K562 (cell line): ENCODE measurements at regions not wholly inside any gene's neighbourhood (a gene's known extent, or its start where the extent isn't known, plus 50 kb on each side); places are given as distances from the start of the nearest gene placed in this dataset.

Experiments
- DDX20 ChIP-seq: fragments of 450-650 bp; IDR thresholded peaks from 2 replicates; pipeline ENCODE4 v1.6.1; 2016; ENCODE audit warnings: missing genetic modification characterization, low read depth, mild to moderate bottlenecking, missing compliant biosample characterization, moderate library complexity
- FOSL1 ChIP-seq: fragments of 200-800 bp; sonication (Bioruptor generic); conservative IDR thresholded peaks from 2 replicates; pipeline ENCODE4 v1.6.1; 2016; ENCODE audit warnings: missing genetic modification characterization, missing compliant biosample characterization
- FOXA1 ChIP-seq: fragments of 450-650 bp; IDR thresholded peaks from 2 replicates; pipeline ENCODE4 v1.6.1; 2016; ENCODE audit warnings: mild to moderate bottlenecking, borderline replicate concordance
- HEY1 ChIP-seq: fragments of 250-450 bp; sonication (Bioruptor Pico); IDR thresholded peaks from 2 replicates; pipeline ENCODE4 v1.5.0; 2020; ENCODE audit warnings: mild to moderate bottlenecking, moderate library complexity, borderline replicate concordance
- HMG20B ChIP-seq: fragments of 250-450 bp; sonication (Bioruptor Pico); IDR thresholded peaks from 2 replicates; pipeline ENCODE4 v1.5.0; 2021; ENCODE audit warnings: mild to moderate bottlenecking
- HNRNPLL ChIP-seq: fragments of 200-400 bp; formaldehyde crosslinking; IDR thresholded peaks from 2 replicates; pipeline ENCODE4 v1.6.1; 2017; ENCODE audit warnings: low read length, low read depth, mild to moderate bottlenecking; ENCODE audit not compliant: poor library complexity, severe bottlenecking
- KLF10 ChIP-seq: fragments of 250-450 bp; sonication (Bioruptor Pico); IDR thresholded peaks from 2 replicates; pipeline ENCODE4 v1.6.1; 2021; ENCODE audit warnings: matching md5 sums
- NR2C2 ChIP-seq, 2 experiments: fragments of 200-800 bp in 1 of 2; sonication (Bioruptor generic) in 1 of 2; sonication (generic) in 1 of 2; formaldehyde crosslinking in 1 of 2; IDR thresholded peaks; 2 replicates each; pipeline versions ENCODE4 v1.6.1 to v1.8.0; 2016 to 2022; ENCODE audit warnings: mild to moderate bottlenecking in 1 of 2, missing compliant biosample characterization in 1 of 2, missing genetic modification characterization in 1 of 2, missing genetic modification reagents in 1 of 2
- STAT5A ChIP-seq: IDR thresholded peaks from 2 replicates; pipeline ENCODE4 v1.6.1; 2012; ENCODE audit warnings: low read length, inconsistent platforms, borderline replicate concordance
- STAT5B ChIP-seq: fragments of 250-450 bp; sonication (Bioruptor Pico); IDR thresholded peaks from 2 replicates; pipeline ENCODE4 v1.8.0; 2021; ENCODE audit warnings: mild to moderate bottlenecking, inconsistent platforms
- TAF9B ChIP-seq: fragments of 450-650 bp; IDR thresholded peaks from 2 replicates; pipeline ENCODE4 v1.6.1; 2018; ENCODE audit warnings: mild to moderate bottlenecking; ENCODE audit not compliant: partially characterized antibody
- THAP7 ChIP-seq: fragments of 250-450 bp; sonication (Bioruptor Pico); IDR thresholded peaks from 2 replicates; pipeline ENCODE4 v1.5.0; 2021
- TSC22D4 ChIP-seq: fragments of 450-650 bp; IDR thresholded peaks from 2 replicates; pipeline ENCODE4 v1.6.1; 2016; ENCODE audit warnings: missing genetic modification characterization, missing biosample characterization, control low read depth
- XRCC3 ChIP-seq: fragments of 450-650 bp; IDR thresholded peaks from 2 replicates; pipeline ENCODE4 v1.6.1; 2017; ENCODE audit warnings: mild to moderate bottlenecking, moderate library complexity
- YY1 ChIP-seq, 3 experiments: IDR thresholded peaks; 2 replicates each; pipeline ENCODE4 v1.6.1; 2011; ENCODE audit warnings: low read length in 2 of 3, mild to moderate bottlenecking in 2 of 3, moderate library complexity in 2 of 3, borderline replicate concordance in 1 of 3, control low read depth in 1 of 3, low read depth in 1 of 3; ENCODE audit not compliant: insufficient read depth in 3 of 3, insufficient replicate concordance in 2 of 3, control insufficient read depth in 1 of 3, insufficient read length in 1 of 3; ENCODE audit errors: extremely low read depth in 1 of 3
- ZBTB33 ChIP-seq: sonication (generic); formaldehyde crosslinking; IDR thresholded peaks from 2 replicates; pipeline ENCODE4 v1.8.1; 2023; ENCODE audit warnings: mild to moderate bottlenecking, missing genetic modification reagents
- ZC3H8 ChIP-seq: fragments of 450-650 bp; IDR thresholded peaks from 2 replicates; pipeline ENCODE4 v1.6.1; 2017
- ZMIZ1 ChIP-seq, 2 experiments: fragments of 150-350 bp in 1 of 2; IDR thresholded peaks; 2 replicates each; pipeline ENCODE4 v1.6.1; 2012 to 2016; ENCODE audit warnings: low read depth in 2 of 2, low read length in 2 of 2, mild to moderate bottlenecking in 1 of 2, moderate library complexity in 1 of 2
- ZNF511 ChIP-seq: sonication (generic); formaldehyde crosslinking; IDR thresholded peaks from 2 replicates; pipeline ENCODE4 v1.8.0; 2022; ENCODE audit warnings: mild to moderate bottlenecking, missing genetic modification reagents

- TF ChIP-seq ZBTB33 (CRISPR knock-in tag): no peak
- 0 out of 2 replicates have a peak, but pooled peaks have one; percentile 19 for TF ChIP-seq ZC3H8
- TF ChIP-seq TSC22D4 (tag): no peak
- peak; percentile 53 for TF ChIP-seq STAT5A
- TF ChIP-seq THAP7 (CRISPR knock-in tag): no peak
- TF ChIP-seq HMG20B (CRISPR knock-in tag): no peak
- no peak for TF ChIP-seq NR2C2 (CRISPR knock-in tag; IDR thresholded peaks at IDR 0.05)
- TF ChIP-seq NR2C2 (tag; IDR thresholded peaks at IDR 0.05): peak; percentile 80
- TF ChIP-seq ZMIZ1 (IDR thresholded peaks at IDR 0.05; ENCODE audit: low read depth in 2 of 2, low read length in 2 of 2): peak in 1 of 2 experiments; percentile 89; a peak in 2 of 4 replicates
- TF ChIP-seq HEY1 (CRISPR knock-in tag): no peak
- TF ChIP-seq YY1 (IDR thresholded peaks at IDR 0.05; ENCODE audit: borderline replicate concordance in 1 of 3, control insufficient read depth in 1 of 3, extremely low read depth in 1 of 3, insufficient read depth in 3 of 3, insufficient read length in 1 of 3, insufficient replicate concordance in 2 of 3, low read depth in 1 of 3, low read length in 2 of 3): peak in 1 of 3 experiments; percentile 81
- no peak for TF ChIP-seq STAT5B (CRISPR knock-in tag)
- peak; percentile 71 for TF ChIP-seq FOXA1
- no peak for TF ChIP-seq ZNF511 (CRISPR knock-in tag)
- no peak for TF ChIP-seq HNRNPLL
- TF ChIP-seq KLF10: no peak
- TF ChIP-seq TAF9B: peak; percentile 78
- TF ChIP-seq FOSL1 (tag): no peak
- TF ChIP-seq DDX20 (tag): no peak; the same call in 1 of the 2 replicates
- no peak for TF ChIP-seq XRCC3
These were observed 55.0 kb upstream of the BMP2K start (continued) for GRCh38 chr4:78720994-78721677.
